Lower lobe of right lung (tissue), 2 donors: ENCODE measurements at regions not wholly inside any gene's neighbourhood (a gene's known extent, or its start where the extent isn't known, plus 50 kb on each side); places are given as distances from the start of the nearest gene placed in this dataset.

Experiments used
- ATAC-seq, 2 donors: fragments of 200-7000 bp; cut with Tn5 transposase; one replicate each; pipeline ENCODE4 v1.9.1; 2020 to 2022; ENCODE audit warnings: mild to moderate bottlenecking in 2 of 2, moderate library complexity in 2 of 2
- DNase-seq: peaks from one replicate; pipeline ENCODE4 v3.0.0-alpha.2; 2020
- H3K27ac ChIP-seq: fragments of 200-600 bp; one replicate; pipeline ENCODE4 v1.8.0; 2022
- H3K27me3 ChIP-seq: fragments of 200-600 bp; one replicate; pipeline ENCODE4 v1.8.0; 2022; ENCODE audit warnings: low read depth
- H3K36me3 ChIP-seq: fragments of 200-600 bp; one replicate; pipeline ENCODE4 v1.8.0; 2022; ENCODE audit warnings: mild to moderate bottlenecking
- H3K4me1 ChIP-seq: fragments of 200-600 bp; one replicate; pipeline ENCODE4 v1.8.0; 2022
- H3K4me3 ChIP-seq: fragments of 200-600 bp; one replicate; pipeline ENCODE4 v1.8.0; 2022; ENCODE audit warnings: mild to moderate bottlenecking
- H3K9me3 ChIP-seq: fragments of 200-600 bp; one replicate; pipeline ENCODE4 v1.8.0; 2022
- CTCF ChIP-seq: fragments of 200-600 bp; IDR thresholded peaks from one replicate; pipeline ENCODE4 v1.8.0; 2022; ENCODE audit warnings: antibody characterized with exemption, mild to moderate bottlenecking
- intact Hi-C: fragments of 100-400 bp; cut with DNase I; formaldehyde crosslinking; loops from one replicate; pipeline ENCODE4 v1.11.0; 2022
- donor health status: DM: no; HTN: yes; CAD: no; lungs with severe emphysema.

GRCh38 chr12:124481772-124482566, 85.4 kb downstream of the NCOR2 start:
- DNase-seq (no peak), ATAC-seq (peak in 1 of 2 donors; percentile 2)
- TF ChIP-seq CTCF, result no peak
- no peaks in the 10 kb centered on the region for H3K27me3 ChIP-seq
- intact Hi-C loops, result no loop called here
- H3K36me3 ChIP-seq, result peaks cover 84% of the 10 kb centered on the region
- H3K9me3 ChIP-seq, result no peaks in the 10 kb centered on the region
- H3K27ac ChIP-seq, result no peak overlapping the region
- H3K4me3 ChIP-seq, result no peak overlapping the region
- H3K4me1 ChIP-seq, result peaks cover 9% of the 10 kb centered on the region

- no peak overlapping the region for H3K27ac ChIP-seq
- peaks cover 85% of the 10 kb centered on the region for H3K36me3 ChIP-seq
- intact Hi-C loops, result no loop called here
- H3K9me3 ChIP-seq, result no peaks in the 10 kb centered on the region
- ATAC-seq (peak; percentile 3 to 29), DNase-seq (no peak)
- TF ChIP-seq CTCF, result no peak
- no peaks in the 10 kb centered on the region for H3K27me3 ChIP-seq
- no peak overlapping the region for H3K4me3 ChIP-seq
- H3K4me1 ChIP-seq, result peaks cover 9% of the 10 kb centered on the region
These were observed 86.1 kb downstream of the NCOR2 start for GRCh38 chr12:124481257-124481750.

GRCh38 chr12:124480469-124481256, 86.7 kb downstream of the NCOR2 start:
- H3K36me3 ChIP-seq, result peaks cover 85% of the 10 kb centered on the region
- intact Hi-C loops, result no loop called here
- no peaks in the 10 kb centered on the region for H3K9me3 ChIP-seq
- no peak overlapping the region for H3K27ac ChIP-seq
- H3K4me3 ChIP-seq, result no peak overlapping the region
- ATAC-seq (peak; percentile 12 to 54), DNase-seq (no peak)
- peaks cover 9% of the 10 kb centered on the region for H3K4me1 ChIP-seq
- no peak for TF ChIP-seq CTCF
- H3K27me3 ChIP-seq, result no peaks in the 10 kb centered on the region

GRCh38 chr12:124479680-124480468, 87.5 kb downstream of the NCOR2 start:
- H3K4me1 ChIP-seq, result peaks cover 9% of the 10 kb centered on the region
- no peak overlapping the region for H3K4me3 ChIP-seq
- H3K27me3 ChIP-seq, result no peaks in the 10 kb centered on the region
- no peak for DNase-seq
- H3K27ac ChIP-seq, result no peak overlapping the region
- peaks cover 85% of the 10 kb centered on the region for H3K36me3 ChIP-seq
- H3K9me3 ChIP-seq, result no peaks in the 10 kb centered on the region
- intact Hi-C loops, result no loop called here
- peak; percentile 1 to 18 for ATAC-seq
- TF ChIP-seq CTCF, result no peak

GRCh38 chr12:124478985-124479645, 88.3 kb downstream of the NCOR2 start:
- intact Hi-C loops, result no loop called here
- peaks cover 9% of the 10 kb centered on the region for H3K4me1 ChIP-seq
- no peaks in the 10 kb centered on the region for H3K27me3 ChIP-seq
- no peak for DNase-seq
- no peak overlapping the region for H3K4me3 ChIP-seq
- no peak for ATAC-seq
- TF ChIP-seq CTCF, result no peak
- peaks cover 83% of the 10 kb centered on the region for H3K36me3 ChIP-seq
- no peaks in the 10 kb centered on the region for H3K9me3 ChIP-seq
- H3K27ac ChIP-seq, result no peak overlapping the region
